ENCODE measurements at regions not wholly inside any gene's neighbourhood (a gene's known extent, or its start where the extent isn't known, plus 50 kb on each side); places are given as distances from the start of the nearest gene placed in this dataset.

DNA sequence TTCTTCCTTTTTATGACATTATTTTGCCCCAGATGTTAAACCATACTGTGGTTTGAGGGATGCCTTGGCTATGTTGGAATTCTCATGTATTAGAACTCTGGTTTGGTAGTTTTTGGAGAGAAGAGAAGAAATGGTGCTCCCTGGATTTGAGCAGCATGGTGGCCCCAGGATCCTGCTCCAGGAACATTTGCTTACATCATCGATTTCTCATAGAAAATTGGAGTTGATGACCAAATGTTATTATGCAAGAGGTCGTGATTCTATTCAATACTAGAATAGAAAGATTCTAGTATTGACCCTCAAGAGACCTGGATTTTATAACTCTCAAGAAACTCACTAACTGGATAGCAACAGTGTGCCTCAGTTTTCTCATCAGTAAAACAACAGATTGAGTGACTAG is 77.5 kb upstream of the GNAQ start:
- TF ChIP-seq, protein P1, sequence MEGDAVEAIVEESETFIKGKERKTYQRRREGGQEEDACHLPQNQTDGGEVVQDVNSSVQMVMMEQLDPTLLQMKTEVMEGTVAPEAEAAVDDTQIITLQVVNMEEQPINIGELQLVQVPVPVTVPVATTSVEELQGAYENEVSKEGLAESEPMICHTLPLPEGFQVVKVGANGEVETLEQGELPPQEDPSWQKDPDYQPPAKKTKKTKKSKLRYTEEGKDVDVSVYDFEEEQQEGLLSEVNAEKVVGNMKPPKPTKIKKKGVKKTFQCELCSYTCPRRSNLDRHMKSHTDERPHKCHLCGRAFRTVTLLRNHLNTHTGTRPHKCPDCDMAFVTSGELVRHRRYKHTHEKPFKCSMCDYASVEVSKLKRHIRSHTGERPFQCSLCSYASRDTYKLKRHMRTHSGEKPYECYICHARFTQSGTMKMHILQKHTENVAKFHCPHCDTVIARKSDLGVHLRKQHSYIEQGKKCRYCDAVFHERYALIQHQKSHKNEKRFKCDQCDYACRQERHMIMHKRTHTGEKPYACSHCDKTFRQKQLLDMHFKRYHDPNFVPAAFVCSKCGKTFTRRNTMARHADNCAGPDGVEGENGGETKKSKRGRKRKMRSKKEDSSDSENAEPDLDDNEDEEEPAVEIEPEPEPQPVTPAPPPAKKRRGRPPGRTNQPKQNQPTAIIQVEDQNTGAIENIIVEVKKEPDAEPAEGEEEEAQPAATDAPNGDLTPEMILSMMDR (IDR thresholded peaks at IDR 0.05): no peak
- no peak for TF ChIP-seq POLR2A (IDR thresholded peaks at IDR 0.05)
